Cerebellar nuclear complex (tissue), 1 donor: ENCODE measurements at regions not wholly inside any gene's neighbourhood (a gene's known extent, or its start where the extent isn't known, plus 50 kb on each side); places are given as distances from the start of the nearest gene placed in this dataset.

ENCODE experiments used
- DNase-seq, 2 experiments: peaks; one replicate each; lab custom pipeline; 2025; lab: John Stamatoyannopoulos, UW

DNA sequence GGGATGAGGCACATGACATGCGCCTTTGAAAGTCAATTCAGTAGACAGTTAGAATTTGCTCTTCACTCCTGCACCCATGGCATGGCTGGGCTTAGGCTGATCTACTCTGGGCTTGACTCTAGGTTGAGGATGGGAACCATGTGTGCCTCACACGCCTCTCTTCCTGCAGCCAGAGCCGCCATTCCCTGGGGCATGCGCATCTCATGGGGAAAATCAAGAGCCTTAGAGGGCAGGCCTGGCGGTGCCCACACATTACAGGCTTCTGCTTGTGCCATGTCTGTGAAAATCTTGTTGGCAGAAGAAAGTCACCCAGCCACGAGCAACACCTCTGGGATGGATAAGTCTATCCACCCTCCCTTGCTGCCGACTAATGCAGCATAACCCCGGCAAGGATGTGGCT, 808.5 kb downstream of the CDH9 start:
- DNase-seq: no peak

DNA sequence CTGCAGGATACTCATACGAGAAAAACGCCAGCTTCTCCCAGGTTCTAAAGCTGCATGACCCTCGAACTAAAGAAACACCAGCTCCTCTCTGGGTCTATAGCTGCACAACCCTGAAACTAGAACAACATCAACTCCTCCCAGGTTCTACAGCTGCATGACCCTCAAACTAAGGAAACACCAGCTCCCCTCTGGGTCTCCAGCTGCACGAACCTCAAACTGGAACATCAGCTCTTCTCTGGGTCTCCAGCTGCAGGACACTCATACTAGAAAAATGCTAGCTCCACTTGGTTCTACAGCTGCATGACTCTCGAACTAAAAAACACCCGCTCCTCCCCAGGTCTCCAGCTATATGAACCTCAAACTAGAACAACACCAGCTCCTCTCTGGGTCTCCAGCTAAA, 811.1 kb downstream of the CDH9 start:
- DNase-seq: no peak

DNA sequence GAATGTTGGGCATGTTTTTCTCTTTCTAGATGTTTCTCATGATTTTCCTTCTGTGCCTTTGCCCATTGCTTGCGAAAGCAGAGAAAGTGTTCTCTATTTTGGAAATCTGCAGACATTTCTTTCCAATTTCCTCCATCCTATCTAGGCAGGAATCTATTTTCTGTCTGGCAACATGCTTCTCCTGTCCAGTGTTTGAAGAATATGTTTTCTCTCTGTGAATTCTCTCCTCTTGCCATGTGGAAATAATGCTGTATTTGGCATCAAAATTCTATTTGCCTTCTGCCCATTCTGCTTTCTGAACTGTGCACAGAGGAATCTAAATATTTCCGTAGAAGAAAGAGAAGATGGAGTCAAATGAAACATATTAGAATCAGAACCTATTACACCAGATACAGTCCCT, 833.3 kb downstream of the CDH9 start:
- peak in 1 of 2 experiments; percentile 2 for DNase-seq

DNA sequence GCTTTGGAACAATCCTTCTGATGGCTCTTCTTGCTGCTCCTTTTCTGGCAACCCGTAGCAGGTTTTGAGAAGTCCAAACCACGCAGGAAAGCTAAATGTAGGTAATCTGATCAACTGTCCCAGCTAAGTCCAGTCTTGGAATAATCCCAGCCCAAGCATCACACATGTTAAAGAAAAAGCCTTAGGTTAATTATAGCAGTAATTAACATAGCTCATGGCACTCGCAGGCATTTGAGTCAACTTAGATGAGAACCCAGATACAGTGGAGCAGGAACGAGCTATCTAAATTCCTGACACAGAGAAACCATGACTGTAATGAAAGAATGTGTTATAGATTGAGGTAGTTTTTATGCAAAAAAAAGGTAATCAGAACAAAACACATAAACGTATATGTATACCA, 844.8 kb downstream of the CDH9 start:
- no peak for DNase-seq

DNA sequence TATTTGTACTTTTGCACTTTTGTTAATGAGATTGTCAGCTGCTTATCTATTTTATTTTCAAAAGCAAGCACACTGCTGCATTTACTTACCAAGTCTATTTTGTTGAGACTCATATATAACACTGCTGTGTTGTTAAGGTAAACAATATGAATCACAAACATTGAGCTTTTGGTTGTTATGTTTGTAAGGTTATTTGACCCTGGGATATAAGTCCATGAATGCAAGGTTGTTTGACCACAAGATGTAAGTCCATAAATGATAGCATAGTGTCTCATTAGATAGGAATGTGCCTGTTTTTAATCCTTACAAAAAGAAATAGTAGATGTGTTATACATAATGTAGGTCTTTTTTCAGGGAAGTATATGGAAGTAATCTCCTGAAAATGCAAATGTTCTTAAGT, 845.9 kb downstream of the CDH9 start:
- DNase-seq: no peak

DNA sequence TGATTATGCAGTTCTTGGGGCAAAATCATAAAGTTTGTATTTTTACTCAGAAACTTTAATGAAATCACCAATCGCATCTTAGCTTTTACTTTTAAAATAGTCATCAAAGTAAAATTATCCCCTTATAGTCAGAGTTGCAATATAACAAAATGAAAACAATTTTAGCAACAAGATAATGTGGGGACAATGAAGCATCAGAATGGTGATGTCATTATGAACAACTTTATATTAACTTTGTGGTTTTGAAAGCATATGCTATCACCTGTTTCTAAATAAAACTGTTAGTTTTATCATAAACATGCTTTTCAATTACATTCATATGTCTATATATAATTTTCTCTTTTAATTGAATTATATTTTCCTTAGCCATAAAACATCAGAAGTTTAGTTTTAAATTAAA, 856.8 kb downstream of the CDH9 start:
- DNase-seq: no peak

DNA sequence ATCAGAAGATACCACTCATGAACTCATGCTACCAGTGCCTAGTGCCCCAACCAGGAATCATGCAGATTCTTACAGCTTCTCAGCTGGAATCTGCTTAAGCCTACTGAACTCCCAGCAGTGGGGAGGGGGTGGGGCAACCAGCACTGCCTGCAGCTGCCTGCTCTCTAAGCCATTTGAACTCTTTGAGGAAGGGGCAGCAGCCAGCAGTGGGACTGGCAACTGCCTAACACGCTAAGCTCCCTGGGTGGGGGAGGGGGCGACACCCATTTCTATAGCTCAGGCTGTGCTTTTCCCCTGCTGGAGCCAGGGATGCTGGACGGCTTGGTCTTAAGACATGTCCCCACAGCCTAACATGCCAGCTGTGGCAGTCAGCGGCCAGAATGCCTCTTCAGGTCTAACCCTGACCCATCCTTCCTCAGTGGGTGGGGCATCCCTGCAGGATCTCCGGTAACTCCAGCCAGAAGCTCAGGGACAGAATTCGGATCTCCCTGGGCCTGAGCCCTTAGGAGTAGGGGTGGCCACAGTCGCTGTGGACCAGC, 889.7 kb downstream of the CDH9 start:
- DNase-seq: no peak

DNA sequence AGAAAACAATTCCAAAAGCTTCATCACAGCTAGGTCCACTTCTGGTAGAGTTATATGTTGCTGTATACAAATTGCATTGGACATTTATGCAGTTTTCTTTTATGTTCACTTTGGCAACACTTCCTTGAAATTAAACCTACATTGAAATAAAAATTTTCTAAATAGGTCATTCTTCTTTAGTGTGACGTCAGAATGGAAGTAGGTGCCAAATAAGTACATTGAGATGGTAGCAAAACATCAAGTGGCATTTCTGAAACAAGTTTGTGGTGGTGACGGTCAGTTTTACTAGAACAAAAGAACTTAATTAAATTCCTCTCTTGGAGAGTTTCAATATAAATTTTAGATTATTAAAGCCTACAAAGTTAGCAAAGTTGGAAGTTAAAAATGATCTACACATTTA, 895.1 kb downstream of the CDH9 start:
- no peak for DNase-seq

DNA sequence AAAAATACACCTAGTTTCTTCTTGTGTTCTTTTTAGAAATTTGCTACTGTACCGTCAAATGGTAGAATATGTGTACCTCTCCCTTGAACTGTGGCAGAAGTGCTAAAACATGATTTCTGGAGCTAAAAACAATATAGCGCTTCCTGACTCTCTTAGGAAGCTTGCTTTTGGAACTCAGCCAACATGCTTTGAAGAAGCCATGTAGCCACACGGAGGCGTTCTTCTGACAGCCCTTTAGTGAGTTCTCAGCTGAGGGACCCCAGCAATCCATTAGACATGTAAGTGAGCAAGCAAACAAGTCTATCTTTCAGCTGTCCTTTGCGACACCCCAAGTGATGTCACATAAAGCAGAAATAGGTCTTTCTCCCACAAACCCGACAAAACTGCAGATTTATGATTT, 917.0 kb downstream of the CDH9 start:
- no peak for DNase-seq

DNA sequence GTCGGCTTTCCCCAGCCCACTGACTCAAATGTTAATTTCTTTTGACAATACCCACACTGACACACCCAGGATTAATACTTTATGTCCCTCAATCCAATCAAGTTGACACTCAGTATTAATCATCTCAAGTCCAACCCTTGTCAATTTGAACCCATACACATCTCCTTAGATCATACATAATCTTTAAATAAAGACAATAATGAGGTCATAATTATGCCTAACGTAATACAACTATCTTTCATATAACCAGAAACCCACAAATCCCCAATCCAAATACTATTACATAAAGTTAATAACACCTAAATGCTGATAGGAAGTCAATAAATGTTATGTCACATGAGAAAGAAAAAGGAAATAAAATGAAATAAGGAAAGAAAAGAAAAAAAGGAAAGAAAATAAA, 934.2 kb downstream of the CDH9 start:
- DNase-seq: no peak

DNA sequence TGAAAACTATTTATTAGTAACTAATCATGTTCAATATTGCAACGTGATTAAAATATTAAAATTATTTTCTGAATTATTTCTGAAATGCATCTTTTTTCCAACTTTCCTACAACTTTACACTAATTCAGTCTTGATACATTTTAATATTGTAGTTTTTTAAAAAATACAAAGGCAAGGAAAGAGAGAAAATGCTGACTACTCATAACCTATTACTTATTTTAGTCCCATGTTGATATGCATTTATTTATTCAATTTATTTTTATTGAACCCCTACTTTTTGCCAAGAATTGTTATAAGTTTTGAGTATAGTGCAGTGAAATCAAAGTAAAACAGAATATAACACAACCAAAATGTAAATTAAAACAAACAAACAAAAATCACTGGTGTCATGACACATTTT, 978.2 kb downstream of the CDH9 start:
- DNase-seq: no peak

DNA sequence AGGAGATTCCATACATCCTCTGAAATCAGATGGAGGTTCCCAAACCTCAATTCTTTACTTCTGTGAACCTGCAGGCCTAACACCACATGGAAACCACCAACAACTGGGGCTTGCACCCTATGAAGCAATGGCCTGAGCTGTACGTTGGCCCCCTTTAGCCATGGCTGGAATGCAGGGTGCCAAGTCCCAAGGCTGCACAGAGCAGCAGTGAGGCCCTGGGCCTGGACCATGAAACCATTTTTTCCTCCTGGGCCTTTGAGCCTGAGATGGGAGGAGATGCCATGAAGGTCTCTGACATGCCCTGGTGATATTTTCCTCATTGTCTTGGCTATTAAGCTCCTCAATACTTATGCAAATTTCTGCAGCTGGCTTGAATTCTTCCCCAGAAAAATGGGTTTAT, 983.8 kb downstream of the CDH9 start:
- DNase-seq: no peak

DNA sequence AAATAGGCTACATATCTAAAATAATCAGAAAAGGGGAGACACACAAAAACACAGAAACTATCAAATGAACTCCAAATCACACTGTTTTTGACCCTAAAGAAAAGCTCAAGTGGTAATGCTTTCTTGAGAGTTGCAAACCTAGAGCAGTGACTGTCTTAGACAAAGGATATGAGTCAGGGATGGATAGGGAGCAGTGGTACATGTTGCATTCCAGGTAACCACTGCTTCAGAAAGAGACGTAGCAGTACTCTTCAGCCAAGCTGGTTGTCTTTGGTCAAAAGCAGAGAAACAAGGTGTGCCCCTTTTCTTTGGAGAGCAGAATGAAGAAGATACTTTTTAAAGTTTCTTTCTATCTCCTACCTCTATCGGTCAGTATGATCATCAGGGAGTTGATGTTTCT, 1003.6 kb downstream of the CDH9 start:
- no peak for DNase-seq

DNA sequence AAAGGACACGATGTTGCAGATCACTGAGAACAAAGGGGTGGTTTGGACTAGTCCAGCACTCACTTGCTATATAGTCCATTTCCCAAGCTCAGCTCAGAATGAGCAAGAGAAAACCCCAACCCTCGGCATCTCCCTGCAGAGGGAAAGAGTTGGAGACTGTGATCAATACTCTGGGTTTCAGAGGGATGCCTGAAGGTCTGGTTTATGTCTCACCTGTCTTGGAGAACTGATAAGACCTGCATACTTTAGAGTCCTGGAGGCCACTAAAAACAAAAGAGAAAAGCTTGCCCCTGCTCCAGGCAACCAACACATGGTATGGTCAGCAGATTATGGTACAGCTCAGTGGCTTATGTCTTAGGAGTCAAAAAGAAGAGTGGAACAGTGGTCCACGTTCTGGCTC, 1006.9 kb downstream of the CDH9 start:
- no peak for DNase-seq

DNA sequence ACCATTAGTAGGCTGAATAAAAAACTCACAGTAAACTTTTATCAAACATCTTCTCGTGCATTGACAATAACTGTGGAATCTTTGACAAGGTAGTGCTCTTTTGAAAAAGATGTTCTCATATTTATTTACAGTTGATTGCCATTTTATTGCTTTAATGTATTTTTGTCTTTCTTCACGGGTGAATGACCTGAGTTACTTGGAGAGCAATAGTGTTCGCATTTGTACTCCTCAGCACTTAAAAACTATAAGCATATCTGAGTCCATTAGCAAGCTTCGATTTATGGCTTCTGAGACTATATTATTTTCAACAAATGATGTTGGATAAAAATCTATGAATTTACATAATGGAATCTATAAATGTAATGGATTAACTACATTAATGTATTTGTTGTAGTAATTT, 1012.3 kb downstream of the CDH9 start:
- DNase-seq: no peak

DNA sequence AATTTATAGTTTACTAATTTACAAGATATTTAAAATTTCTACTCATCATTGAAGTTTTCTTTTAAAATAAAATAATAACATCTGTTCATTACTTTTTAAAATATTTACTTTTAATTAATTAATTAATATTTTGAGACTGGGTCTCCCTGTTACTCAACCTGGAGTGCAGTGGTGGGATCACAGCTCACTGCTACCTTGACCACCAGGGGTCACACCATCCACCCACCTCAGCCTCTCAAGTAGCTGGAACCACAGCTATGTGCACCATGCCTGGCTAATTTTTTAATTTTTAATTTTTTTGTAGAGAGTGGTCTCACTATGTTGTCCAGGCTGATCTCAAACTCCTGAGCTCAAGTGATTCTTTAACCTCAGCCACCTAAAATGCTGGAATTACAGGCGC, 1013.6 kb downstream of the CDH9 start:
- no peak for DNase-seq

DNA sequence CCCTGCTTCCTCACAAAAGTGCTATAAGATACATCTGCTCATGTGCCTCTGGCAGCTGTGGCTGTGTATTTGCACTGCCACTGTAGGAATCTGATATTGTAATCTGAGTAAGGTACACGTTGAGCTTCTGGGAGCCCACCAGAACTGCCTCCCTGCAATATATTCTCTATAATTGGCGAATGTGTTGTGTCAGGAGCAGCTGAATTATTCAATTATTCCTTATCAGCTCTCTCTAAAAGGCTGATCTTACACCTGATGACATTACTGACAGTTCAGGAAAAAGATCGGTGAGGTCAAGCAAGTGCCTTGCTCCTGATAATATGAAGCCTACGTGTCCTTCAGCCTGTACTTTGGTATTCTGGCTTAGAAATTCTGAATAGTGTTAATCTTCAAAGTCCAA, 1015.0 kb downstream of the CDH9 start:
- no peak for DNase-seq

DNA sequence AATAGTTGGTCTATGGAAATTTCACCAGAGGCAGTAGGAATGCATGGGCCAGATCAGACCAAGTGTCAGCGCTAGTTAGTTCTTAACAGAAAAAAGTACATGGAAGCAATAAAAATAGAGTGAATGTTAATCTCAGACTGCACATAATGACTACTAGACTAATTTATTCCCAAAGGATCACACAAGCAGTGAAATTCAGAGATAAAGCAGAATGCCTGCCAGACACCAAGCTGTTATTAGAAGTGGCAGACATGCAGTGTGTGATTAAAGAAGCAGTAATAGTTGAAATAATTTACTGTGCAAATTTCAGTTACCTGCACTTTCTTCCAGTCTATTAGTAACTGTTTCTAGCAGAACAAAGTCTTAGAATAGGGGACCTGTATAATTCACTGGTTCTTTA, 1024.2 kb downstream of the CDH9 start:
- DNase-seq: no peak

DNA sequence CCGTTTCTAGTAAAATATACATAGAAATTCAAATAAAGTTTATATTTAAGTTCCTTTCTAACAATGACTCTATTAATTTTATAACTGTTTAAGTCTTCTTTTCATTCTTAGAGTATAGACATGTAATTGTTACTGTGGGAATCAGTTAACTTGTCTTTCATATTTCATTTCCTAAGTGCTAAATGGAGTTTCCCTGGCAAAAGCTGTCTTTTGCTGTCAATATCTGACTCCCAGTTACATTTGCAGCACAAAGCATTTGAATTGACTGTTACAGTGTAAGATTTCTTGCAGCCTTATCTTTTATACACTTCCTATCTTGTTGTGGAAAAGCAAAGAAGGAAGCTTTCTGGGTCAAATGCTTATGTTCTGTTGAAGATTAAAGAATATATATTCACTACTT, 1026.3 kb downstream of the CDH9 start:
- no peak for DNase-seq

DNA sequence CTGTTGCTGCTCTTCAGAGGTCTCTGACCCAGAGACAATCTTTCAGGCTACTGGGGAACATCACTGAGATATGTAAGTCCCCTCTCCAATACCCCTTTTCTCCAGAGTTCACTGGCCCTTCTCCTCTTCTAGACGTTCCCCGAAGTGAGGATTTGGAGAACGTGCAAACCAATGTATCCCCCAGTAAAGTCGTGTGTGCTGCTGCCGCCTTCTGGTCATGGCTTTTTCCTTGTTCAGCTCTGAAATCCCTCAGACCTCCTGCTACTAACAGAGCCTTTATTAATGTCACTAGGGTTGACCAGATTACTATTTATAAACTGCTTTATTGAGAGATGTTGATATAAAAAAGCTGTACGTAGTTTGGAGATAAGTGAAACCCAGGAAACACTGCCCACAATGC, 1028.6 kb downstream of the CDH9 start:
- no peak for DNase-seq

DNA sequence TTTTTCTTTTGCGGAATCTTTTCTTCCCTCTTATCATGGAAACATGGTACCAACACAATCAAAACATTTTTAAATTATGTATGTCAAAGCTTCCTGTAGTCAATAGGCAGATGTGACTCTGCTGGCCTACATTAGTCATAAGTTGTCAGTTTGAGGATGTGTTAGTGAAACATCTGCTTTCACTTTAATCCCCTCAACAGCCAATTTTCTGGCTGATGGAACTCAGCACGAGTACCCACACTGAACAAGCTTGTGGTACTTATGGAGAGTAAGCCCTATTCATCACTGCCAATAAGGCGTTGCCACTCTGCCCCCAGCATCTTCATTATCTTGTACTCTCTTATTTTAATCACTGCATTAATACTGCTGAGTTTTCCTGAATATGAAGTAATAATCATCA, 1034.4 kb downstream of the CDH9 start:
- DNase-seq: no peak

DNA sequence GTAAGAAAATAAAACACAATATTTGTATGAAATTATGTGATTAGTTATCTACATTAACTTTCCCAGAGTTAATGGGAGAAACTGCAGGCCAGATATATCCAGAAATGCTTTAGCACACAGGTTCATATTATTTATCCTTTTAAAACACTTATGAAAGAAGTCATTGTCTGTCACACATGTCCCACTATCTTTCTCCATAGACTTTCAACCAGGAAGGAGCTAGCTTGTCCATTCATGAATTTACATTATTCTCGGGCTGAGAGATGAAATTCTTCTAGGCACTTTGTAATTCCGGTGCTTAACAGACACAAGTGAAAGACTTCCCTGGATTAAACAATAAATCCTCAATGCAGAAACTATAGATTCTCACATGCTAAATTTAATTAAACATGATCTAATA, 1043.2 kb downstream of the CDH9 start:
- no peak for DNase-seq

DNA sequence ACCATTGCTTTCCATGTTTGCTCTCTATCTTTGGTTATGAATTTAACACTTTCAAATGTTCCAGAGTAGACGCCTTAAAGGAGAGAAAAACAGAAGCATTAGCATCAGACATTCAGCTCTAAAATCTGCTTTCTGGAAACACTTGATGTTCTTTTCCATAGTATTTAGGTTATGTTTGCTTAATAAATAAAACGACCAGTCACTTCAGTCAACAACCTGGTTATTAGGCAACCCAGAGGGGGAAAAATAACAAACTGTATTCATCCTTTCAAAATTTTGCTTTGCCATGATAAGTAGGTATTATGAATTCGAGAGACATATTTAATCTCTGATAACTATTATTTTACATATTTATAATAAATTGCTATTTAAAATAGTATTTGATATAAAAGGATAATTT, 1044.7 kb downstream of the CDH9 start:
- no peak for DNase-seq

DNA sequence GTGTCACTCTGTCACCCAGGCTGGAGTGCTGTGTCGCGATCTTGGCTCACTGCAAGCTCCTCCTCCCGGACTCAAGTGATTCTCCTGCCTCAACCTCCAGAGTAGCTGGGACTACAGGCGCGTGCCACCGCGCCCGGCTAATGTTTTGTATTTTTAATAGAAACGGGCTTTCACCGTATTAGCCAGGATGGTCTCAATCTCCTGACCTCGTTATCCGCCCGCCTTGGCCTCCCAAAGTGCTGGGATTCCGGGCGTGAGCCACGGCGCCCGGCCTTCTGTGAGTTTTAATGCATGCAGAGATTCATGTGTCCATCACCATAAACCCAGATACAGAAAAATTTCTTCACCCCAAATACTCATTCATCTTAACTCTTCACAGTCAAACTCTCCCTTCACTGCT, 1046.7 kb downstream of the CDH9 start:
- no peak for DNase-seq

DNA sequence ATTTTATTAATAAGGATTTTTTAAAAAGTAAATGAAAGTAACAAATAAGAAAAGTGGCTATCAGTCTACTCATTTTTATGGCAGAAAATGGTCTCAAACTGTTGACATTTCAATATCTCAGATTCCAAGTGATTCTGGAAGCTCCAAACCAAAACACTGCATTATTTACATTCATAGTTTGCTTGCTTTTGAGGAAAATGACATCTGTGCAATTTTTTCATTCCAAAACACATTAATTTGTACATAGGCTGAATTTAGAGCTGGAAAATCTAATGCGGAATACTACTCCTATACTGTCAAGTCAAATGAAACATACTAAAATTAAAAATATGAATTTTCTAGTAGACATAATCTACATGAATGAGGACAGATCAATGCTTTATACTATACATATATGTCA, 1047.6 kb downstream of the CDH9 start:
- no peak for DNase-seq
